ENCODE measurements at regions not wholly inside any gene's neighbourhood (a gene's known extent, or its start where the extent isn't known, plus 50 kb on each side); places are given as distances from the start of the nearest gene placed in this dataset.
"Not testable (repeated sequence)": the region's sequence is repeated elsewhere in the genome, so short reads cannot be mapped to it uniquely, and the experiment has no call there.

DNA sequence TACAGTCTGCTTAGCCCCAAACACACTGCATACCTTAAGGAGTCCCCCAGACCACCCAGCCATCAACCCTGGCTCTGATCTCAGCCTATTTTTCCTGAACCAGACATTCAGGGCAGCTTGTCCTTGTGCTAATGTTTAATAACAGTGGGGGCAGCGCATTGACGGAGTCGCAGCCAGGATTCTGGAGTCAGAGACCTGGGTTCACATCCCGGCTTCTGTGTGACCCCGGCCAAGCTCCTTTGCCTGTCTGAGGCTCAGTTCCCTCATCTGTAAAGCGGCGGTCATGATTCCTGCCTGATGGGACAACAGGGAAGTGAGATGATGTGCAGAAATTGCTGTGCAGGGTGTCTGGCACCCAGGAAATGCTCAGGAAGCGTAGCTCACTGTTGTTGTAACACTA lies 63.1 kb downstream of the MATN1 start:
- Histone ChIP-seq H3K36me3 (no peaks in the 10 kb centered on the region), H3K4me3 (ENCODE audit: low read depth in 1 of 2, low read length in 1 of 2) (no peak overlapping the region), H3K9me3 (no peaks in the 10 kb centered on the region), H3K27me3 (peaks cover 9% of the 10 kb centered on the region), H3K4me1 (ENCODE audit: control insufficient read depth in 1 of 2, insufficient read depth in 1 of 2, low read depth in 1 of 2, low read length in 1 of 2) (no peaks in the 10 kb centered on the region), H3K27ac (no peak overlapping the region)
- no peak for TF ChIP-seq CTCF (IDR thresholded peaks at IDR 0.05)

- no peaks in the 10 kb centered on the region for H3K4me1 ChIP-seq (ENCODE audit: control insufficient read depth in 1 of 2, insufficient read depth in 1 of 2, low read depth in 1 of 2, low read length in 1 of 2)
- H3K27ac ChIP-seq = no peak overlapping the region
- H3K27me3 ChIP-seq = peaks cover 9% of the 10 kb centered on the region
- H3K36me3 ChIP-seq = no peaks in the 10 kb centered on the region
- H3K9me3 ChIP-seq = no peaks in the 10 kb centered on the region
- no peak for TF ChIP-seq CTCF (IDR thresholded peaks at IDR 0.05)
- H3K4me3 ChIP-seq (ENCODE audit: low read depth in 1 of 2, low read length in 1 of 2) = no peak overlapping the region
Observed at GRCh38 chr1:30659702-30660101, 63.7 kb downstream of the MATN1 start.

GRCh38 chr1:30658375-30658774 lies 65.0 kb downstream of the MATN1 start:
- H3K4me3 ChIP-seq (ENCODE audit: low read depth in 1 of 2, low read length in 1 of 2); H3K9me3 ChIP-seq: not testable (repeated sequence)

DNA sequence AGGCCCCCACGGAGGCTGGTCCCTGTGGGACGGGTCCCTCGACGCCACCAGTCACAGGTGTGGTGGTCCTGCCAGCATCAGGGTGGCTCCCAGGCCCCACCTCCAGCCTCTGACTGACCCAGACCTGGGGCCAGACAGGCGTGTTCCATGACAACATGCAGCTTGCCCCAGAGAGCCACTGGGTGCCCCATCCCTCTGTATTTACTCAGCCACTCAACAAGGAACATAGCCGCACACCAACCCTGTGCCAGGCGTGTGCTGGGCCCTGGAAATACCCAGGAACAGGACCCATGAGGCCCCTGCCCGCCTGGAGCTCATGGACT lies 65.4 kb downstream of the MATN1 start:
- H3K4me1 ChIP-seq (ENCODE audit: control insufficient read depth in 1 of 2, insufficient read depth in 1 of 2, low read depth in 1 of 2, low read length in 1 of 2) = no peaks in the 10 kb centered on the region
- no peaks in the 10 kb centered on the region for H3K36me3 ChIP-seq
- H3K27ac ChIP-seq = no peak overlapping the region
- peaks cover 9% of the 10 kb centered on the region for H3K27me3 ChIP-seq
- no peak overlapping the region for H3K4me3 ChIP-seq (ENCODE audit: low read depth in 1 of 2, low read length in 1 of 2)
- no peak for TF ChIP-seq CTCF (IDR thresholded peaks at IDR 0.05)
- no peaks in the 10 kb centered on the region for H3K9me3 ChIP-seq

More at GRCh38 chr1:30658375-30658774, 65.0 kb downstream of the MATN1 start:
- H3K36me3 ChIP-seq; H3K4me1 ChIP-seq (ENCODE audit: control insufficient read depth in 1 of 2, insufficient read depth in 1 of 2, low read depth in 1 of 2, low read length in 1 of 2); H3K27me3 ChIP-seq; H3K27ac ChIP-seq: not testable (repeated sequence)

DNA sequence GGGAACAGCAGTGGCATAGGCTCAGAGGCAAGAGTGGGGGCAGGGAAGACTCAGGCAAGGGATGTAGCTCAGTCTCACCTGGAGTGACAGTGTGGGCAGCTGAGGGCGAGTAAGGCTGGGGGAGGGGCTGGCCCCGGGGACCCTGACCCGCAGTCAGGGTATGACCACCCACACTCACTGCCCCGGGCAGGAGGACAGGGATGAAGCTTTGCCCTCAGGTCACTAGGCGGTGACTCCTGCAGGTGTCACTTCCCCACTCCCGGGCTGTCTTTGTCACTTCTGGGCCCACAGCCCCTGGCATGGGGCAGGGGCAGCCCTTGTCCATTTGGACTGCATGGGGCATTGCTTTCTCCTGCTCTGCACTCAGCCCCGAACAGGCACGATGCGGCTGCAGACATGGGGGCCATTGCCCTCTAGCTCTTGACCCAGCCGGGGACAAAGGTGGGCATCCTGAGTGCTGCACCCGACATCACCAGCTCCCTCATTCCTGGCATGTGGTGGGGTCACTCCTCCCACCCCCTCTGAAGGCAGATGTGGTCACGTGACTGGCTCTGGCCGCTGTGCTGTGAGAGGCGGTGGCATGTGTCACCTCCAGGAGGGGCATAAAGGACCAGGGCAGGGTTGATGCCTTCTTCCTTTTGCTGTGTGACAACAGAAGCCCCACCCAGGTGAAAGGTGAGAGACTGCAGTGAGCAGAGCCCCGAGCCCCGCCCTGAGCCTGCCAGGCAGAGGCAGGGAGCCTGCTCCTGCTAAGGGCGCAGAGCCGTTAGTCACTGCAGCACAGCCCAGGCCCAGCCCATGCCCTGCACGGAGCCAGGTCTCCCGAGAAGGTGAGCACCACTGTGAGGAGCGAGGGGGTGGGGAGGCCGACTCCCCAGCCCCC lies 66.0 kb downstream of the MATN1 start:
- Histone ChIP-seq H3K27me3 (peaks cover 9% of the 10 kb centered on the region), H3K4me1 (ENCODE audit: control insufficient read depth in 1 of 2, insufficient read depth in 1 of 2, low read depth in 1 of 2, low read length in 1 of 2) (no peaks in the 10 kb centered on the region), H3K36me3 (no peaks in the 10 kb centered on the region), H3K27ac (no peak overlapping the region), H3K9me3 (no peaks in the 10 kb centered on the region), H3K4me3 (ENCODE audit: low read depth in 1 of 2, low read length in 1 of 2) (no peak overlapping the region)
- no peak for TF ChIP-seq CTCF (IDR thresholded peaks at IDR 0.05)

- Histone ChIP-seq H3K9me3 (no peaks in the 10 kb centered on the region), H3K36me3 (no peaks in the 10 kb centered on the region), H3K4me1 (ENCODE audit: control insufficient read depth in 1 of 2, insufficient read depth in 1 of 2, low read depth in 1 of 2, low read length in 1 of 2) (no peaks in the 10 kb centered on the region), H3K27ac (no peak overlapping the region), H3K4me3 (ENCODE audit: low read depth in 1 of 2, low read length in 1 of 2) (no peak overlapping the region), H3K27me3 (peaks cover 18% of the 10 kb centered on the region)
- no peak for TF ChIP-seq CTCF (IDR thresholded peaks at IDR 0.05)
Observed at GRCh38 chr1:30656171-30656940, 67.0 kb downstream of the MATN1 start.
